ENCODE measurements at regions not wholly inside any gene's neighbourhood (a gene's known extent, or its start where the extent isn't known, plus 50 kb on each side); places are given as distances from the start of the nearest gene placed in this dataset.

GRCh38 chr9:87270221-87270847 is 227.3 kb upstream of the DAPK1 start:
- peak in 1 of 2 donors; percentile 78 for DNase-seq
- peak overlapping the region in 1 of 4 donors; percentile 22 for H3K4me3 ChIP-seq
- 9 to 20% (median 12%) methylated on average over 16 of the region's 16 CpGs for WGBS, 5 donors
- H3K9me3 ChIP-seq: no peaks in the 10 kb centered on the region
- peak overlapping the region in 1 of 5 donors; percentile 52 for H3K27ac ChIP-seq
- intact Hi-C loops (cut with DNase I; ENCODE audit: low total_unique reads): no loop called here
- H3K27me3 ChIP-seq: no peaks in the 10 kb centered on the region
- H3K36me3 ChIP-seq: no peaks in the 10 kb centered on the region
- peaks cover 0 to 26% (median 16%) of the 10 kb centered on the region in 4 donors for H3K4me1 ChIP-seq
- TF ChIP-seq POLR2A (IDR thresholded peaks at IDR 0.05): no peak
- TF ChIP-seq CTCF (IDR thresholded peaks at IDR 0.05): no peak
- no peak for TF ChIP-seq EP300 (IDR thresholded peaks at IDR 0.05)
- TF ChIP-seq POLR2AphosphoS5 (IDR thresholded peaks at IDR 0.05): peak in 1 of 3 donors; percentile 45

GRCh38 chr9:87270848-87271234 is 226.8 kb upstream of the DAPK1 start:
- TF ChIP-seq POLR2AphosphoS5 (IDR thresholded peaks at IDR 0.05): no peak
- TF ChIP-seq EP300 (IDR thresholded peaks at IDR 0.05): no peak
- TF ChIP-seq CTCF (IDR thresholded peaks at IDR 0.05): no peak
- no peak for TF ChIP-seq POLR2A (IDR thresholded peaks at IDR 0.05)

GRCh38 chr9:87271696-87272477 is 225.8 kb upstream of the DAPK1 start:
- no peak for DNase-seq
- peaks cover 0 to 26% (median 16%) of the 10 kb centered on the region in 4 donors for H3K4me1 ChIP-seq
- WGBS, 5 donors: 69 to 76% (median 75%) methylated on average over 4 of the region's 4 CpGs
- H3K27me3 ChIP-seq: no peaks in the 10 kb centered on the region
- no peak for TF ChIP-seq POLR2A (IDR thresholded peaks at IDR 0.05)
- TF ChIP-seq CTCF (IDR thresholded peaks at IDR 0.05): no peak
- no peak for TF ChIP-seq EP300 (IDR thresholded peaks at IDR 0.05)
- TF ChIP-seq POLR2AphosphoS5 (IDR thresholded peaks at IDR 0.05): no peak
- H3K27ac ChIP-seq: no peak overlapping the region
- no peaks in the 10 kb centered on the region for H3K36me3 ChIP-seq
- no peak overlapping the region for H3K4me3 ChIP-seq
- no peaks in the 10 kb centered on the region for H3K9me3 ChIP-seq
- intact Hi-C loops (cut with DNase I; ENCODE audit: low total_unique reads): no loop called here

More at GRCh38 chr9:87270848-87271234, 226.8 kb upstream of the DAPK1 start:
- intact Hi-C loops (cut with DNase I; ENCODE audit: low total_unique reads): no loop called here
- no peak for DNase-seq
- 64 to 74% (median 68%) methylated on average over 8 of the region's 8 CpGs for WGBS, 5 donors
- Histone ChIP-seq H3K36me3 (no peaks in the 10 kb centered on the region), H3K4me1 (peaks cover 0 to 26% (median 16%) of the 10 kb centered on the region in 4 donors), H3K9me3 (no peaks in the 10 kb centered on the region), H3K27ac (no peak overlapping the region), H3K4me3 (no peak overlapping the region), H3K27me3 (no peaks in the 10 kb centered on the region)

GRCh38 chr9:87275047-87275725 is 222.5 kb upstream of the DAPK1 start:
- Histone ChIP-seq H3K4me3 (no peak overlapping the region), H3K27me3 (no peaks in the 10 kb centered on the region), H3K27ac (no peak overlapping the region), H3K4me1 (peaks cover 0 to 16% (median 6%) of the 10 kb centered on the region in 4 donors), H3K36me3 (no peaks in the 10 kb centered on the region), H3K9me3 (no peaks in the 10 kb centered on the region)
- intact Hi-C loops (cut with DNase I; ENCODE audit: low total_unique reads): no loop called here
- no peak for TF ChIP-seq POLR2AphosphoS5 (IDR thresholded peaks at IDR 0.05)
- no peak for DNase-seq
- whole genome bisulfite sequencing, 5 donors: 70 to 78% (median 77%) methylated on average over 9 of the region's 9 CpGs

All from stomach (tissue), 8 donors.